Nephron (organoid): ENCODE measurements at regions not wholly inside any gene's neighbourhood (a gene's known extent, or its start where the extent isn't known, plus 50 kb on each side); places are given as distances from the start of the nearest gene placed in this dataset.

Experiments used
- H3K27ac Mint-ChIP-seq, 3 experiments: 2 replicates each; pipeline ENCODE4 v1.8.0; 2020; ENCODE audit warnings: mixed read lengths in 3 of 3, mild to moderate bottlenecking in 2 of 3, moderate library complexity in 1 of 3
- H3K27me3 Mint-ChIP-seq: 2 replicates; pipeline ENCODE4 v1.8.0; 2021; ENCODE audit warnings: low read depth, mild to moderate bottlenecking, moderate library complexity, mixed read lengths
- H3K36me3 Mint-ChIP-seq: 2 replicates; pipeline ENCODE4 v1.8.0; 2020; ENCODE audit warnings: low read depth, mixed read lengths
- H3K4me1 Mint-ChIP-seq: 2 replicates; pipeline ENCODE4 v1.8.0; 2020; ENCODE audit warnings: mixed read lengths
- H3K4me3 Mint-ChIP-seq, 3 experiments: 2 replicates each; pipeline ENCODE4 v1.8.0; 2020; ENCODE audit warnings: mild to moderate bottlenecking in 3 of 3, mixed read lengths in 3 of 3, moderate library complexity in 2 of 3
- H3K9me3 Mint-ChIP-seq: 2 replicates; pipeline ENCODE4 v1.8.0; 2020; ENCODE audit warnings: mixed read lengths
- CTCF ChIP-seq, 3 experiments: fragments of 200-600 bp; sonication (generic); IDR thresholded peaks; one replicate each; pipeline ENCODE4 v1.5.0; 2021; ENCODE audit warnings: antibody characterized with exemption in 3 of 3; ENCODE audit not compliant: unreplicated experiment in 3 of 3

GRCh38 chr1:190858140-190858539 is 380.5 kb upstream of the BRINP3 start:
- Mint-ChIP-seq H3K36me3 (no peaks in the 10 kb centered on the region), H3K4me1 (no peaks in the 10 kb centered on the region), H3K27me3 (no peaks in the 10 kb centered on the region), H3K27ac (no peak overlapping the region), H3K4me3 (no peak overlapping the region), H3K9me3 (peaks cover 11% of the 10 kb centered on the region)
- no peak for TF ChIP-seq CTCF (IDR thresholded peaks at IDR 0.05; ENCODE audit: unreplicated experiment in 3 of 3)

- Mint-ChIP-seq H3K4me3 (no peak overlapping the region), H3K27me3 (no peaks in the 10 kb centered on the region), H3K9me3 (peaks cover 7% of the 10 kb centered on the region), H3K27ac (no peak overlapping the region), H3K36me3 (no peaks in the 10 kb centered on the region), H3K4me1 (no peaks in the 10 kb centered on the region)
- TF ChIP-seq CTCF (IDR thresholded peaks at IDR 0.05; ENCODE audit: unreplicated experiment in 3 of 3) = no peak
Measured at GRCh38 chr1:190864013-190864641, 386.5 kb upstream of the BRINP3 start.

- no peaks in the 10 kb centered on the region for H3K36me3 Mint-ChIP-seq
- H3K27ac Mint-ChIP-seq = no peak overlapping the region
- H3K27me3 Mint-ChIP-seq = no peaks in the 10 kb centered on the region
- H3K4me1 Mint-ChIP-seq = no peaks in the 10 kb centered on the region
- H3K4me3 Mint-ChIP-seq = no peak overlapping the region
- TF ChIP-seq CTCF (IDR thresholded peaks at IDR 0.05; ENCODE audit: unreplicated experiment in 3 of 3) = no peak
- H3K9me3 Mint-ChIP-seq = no peaks in the 10 kb centered on the region
Measured at GRCh38 chr1:190880352-190880751, 402.7 kb upstream of the BRINP3 start.

- Mint-ChIP-seq H3K36me3 (no peaks in the 10 kb centered on the region), H3K4me1 (no peaks in the 10 kb centered on the region), H3K27me3 (no peaks in the 10 kb centered on the region), H3K27ac (no peak overlapping the region), H3K4me3 (no peak overlapping the region), H3K9me3 (no peaks in the 10 kb centered on the region)
- TF ChIP-seq CTCF (IDR thresholded peaks at IDR 0.05; ENCODE audit: unreplicated experiment in 3 of 3) = no peak
Measured at GRCh38 chr1:190881064-190881463, 403.4 kb upstream of the BRINP3 start.

- Mint-ChIP-seq H3K36me3 (no peaks in the 10 kb centered on the region), H3K27me3 (no peaks in the 10 kb centered on the region), H3K4me3 (no peak overlapping the region), H3K4me1 (no peaks in the 10 kb centered on the region), H3K9me3 (peaks cover 2% of the 10 kb centered on the region), H3K27ac (no peak overlapping the region)
- TF ChIP-seq CTCF (IDR thresholded peaks at IDR 0.05; ENCODE audit: unreplicated experiment in 3 of 3) = no peak
Measured at GRCh38 chr1:190897233-190897632, 419.6 kb upstream of the BRINP3 start.

- H3K36me3 Mint-ChIP-seq = no peaks in the 10 kb centered on the region
- H3K27me3 Mint-ChIP-seq = no peaks in the 10 kb centered on the region
- H3K4me1 Mint-ChIP-seq = peaks cover 5% of the 10 kb centered on the region
- peaks cover 2% of the 10 kb centered on the region for H3K9me3 Mint-ChIP-seq
- no peak overlapping the region for H3K4me3 Mint-ChIP-seq
- H3K27ac Mint-ChIP-seq = no peak overlapping the region
- TF ChIP-seq CTCF (IDR thresholded peaks at IDR 0.05; ENCODE audit: unreplicated experiment in 3 of 3) = no peak
Measured at GRCh38 chr1:190904091-190904695, 426.5 kb upstream of the BRINP3 start.
